ENCODE measurements at regions not wholly inside any gene's neighbourhood (a gene's known extent, or its start where the extent isn't known, plus 50 kb on each side); places are given as distances from the start of the nearest gene placed in this dataset.

- no peak for TF ChIP-seq CTCF (optimal IDR thresholded peaks at IDR 0.05 in 1 of 3, IDR thresholded peaks at IDR 0.05 in 1 of 3, conservative IDR thresholded peaks at IDR 0.05 in 1 of 3; ENCODE audit: extremely low read depth in 1 of 3, insufficient read depth in 2 of 3, low read length in 3 of 3)
- no peak for TF ChIP-seq EZH2 (IDR thresholded peaks at IDR 0.05; ENCODE audit: low read length)
These were observed 522.3 kb upstream of the LUZP2 start for GRCh38 chr11:23974601-23975000.
